ENCODE measurements at regions not wholly inside any gene's neighbourhood (a gene's known extent, or its start where the extent isn't known, plus 50 kb on each side); places are given as distances from the start of the nearest gene placed in this dataset.

GRCh38 chr2:219976871-219977270, 349.4 kb downstream of the SLC4A3 start:
- H2AFZ ChIP-seq (ENCODE audit: low read length) = no peak overlapping the region

More at GRCh38 chr2:219976871-219977270, 349.4 kb downstream of the SLC4A3 start:
- Histone ChIP-seq H3K4me3 (replicated peaks in 1 of 3; ENCODE audit: insufficient read depth in 1 of 3, low read depth in 2 of 3, low read length in 3 of 3) (no peak overlapping the region), H3K4me1 (ENCODE audit: insufficient read depth, low read length) (no peaks in the 10 kb centered on the region), H3K27me3 (ENCODE audit: control insufficient read depth in 1 of 2, insufficient read depth in 2 of 2, low read length in 2 of 2) (peaks cover 0 to 9% of the 10 kb centered on the region in 2 experiments; a peak in 1 of 5 replicates), H3K9ac (ENCODE audit: insufficient read depth, low read depth, low read length) (no peak overlapping the region), H3K4me2 (ENCODE audit: low read depth, low read length) (no peak overlapping the region), H3K9me3 (ENCODE audit: low read length) (no peaks in the 10 kb centered on the region), H3K27ac (ENCODE audit: extremely low read length, insufficient read depth, low read length) (no peak overlapping the region), H4K20me1 (ENCODE audit: insufficient read depth, low read length) (no peaks in the 10 kb centered on the region), H3K36me3 (replicated peaks in 1 of 2; ENCODE audit: control insufficient read depth in 1 of 2, insufficient read depth in 2 of 2, low read length in 2 of 2) (no peaks in the 10 kb centered on the region), H3K79me2 (ENCODE audit: insufficient read depth, low read length) (no peaks in the 10 kb centered on the region)
- TF ChIP-seq TSC22D2 (CRISPR knock-in tag; IDR thresholded peaks at IDR 0.05; ENCODE audit: borderline replicate concordance) (no peak), BORCS8-MEF2B (CRISPR knock-in tag; IDR thresholded peaks at IDR 0.05) (no peak), CSRNP1 (CRISPR knock-in tag; IDR thresholded peaks at IDR 0.05) (no peak), KAT2B (IDR thresholded peaks at IDR 0.05; ENCODE audit: borderline replicate concordance, low read depth, low read length) (no peak), HOXA3 (CRISPR knock-in tag; IDR thresholded peaks at IDR 0.05) (no peak), ZNF224 (CRISPR knock-in tag; IDR thresholded peaks at IDR 0.05) (no peak), CENPBD1 (CRISPR knock-in tag; IDR thresholded peaks at IDR 0.05; ENCODE audit: borderline replicate concordance, low read depth) (no peak), PAF1 (CRISPR knock-in tag; IDR thresholded peaks at IDR 0.05) (no peak), GTF2F1 (IDR thresholded peaks at IDR 0.05; ENCODE audit: low read length) (no peak), CHD4 (IDR thresholded peaks at IDR 0.05; ENCODE audit: borderline replicate concordance, low read length) (no peak), PREB (CRISPR knock-in tag; IDR thresholded peaks at IDR 0.05) (no peak), ZNF672 (CRISPR knock-in tag; IDR thresholded peaks at IDR 0.05) (no peak), EEA1 (CRISPR knock-in tag; IDR thresholded peaks at IDR 0.05; ENCODE audit: borderline replicate concordance) (no peak)
- POLR2A ChIA-PET = no interaction called here
- FAIRE-seq = no peak
- no TSS peak for BruUV-seq (replicated peaks)
- intact Hi-C loops (cut with micrococcal nuclease; ENCODE audit: unreplicated experiment) = no loop called here
- no peak for DNase-seq (ENCODE audit: low spot score)
- CTCF ChIA-PET (ENCODE audit: low intra/inter-chr PET ratio, low total read pairs) = no interaction called here
- 0% methylated on average over 2 of the region's 2 CpGs for WGBS (ENCODE audit: low lambda C conversion rate)
- in situ Hi-C loops (cut with HindIII; ENCODE audit: extremely low pct_ligation_motif_present, low pct_unique_long_range_greater_than_20kb) = no loop called here
- no peak for ATAC-seq
